GM23338 (cell line): ENCODE measurements at regions not wholly inside any gene's neighbourhood (a gene's known extent, or its start where the extent isn't known, plus 50 kb on each side); places are given as distances from the start of the nearest gene placed in this dataset.

ENCODE experiments used
- ATAC-seq: fragments of 200-7000 bp; cut with Tn5 transposase; 3 replicates; pipeline ENCODE4 v1.9.1; 2020
- DNase-seq: peaks from one replicate; pipeline ENCODE4 v3.0.0-alpha.2; 2015; ENCODE audit warnings: low spot score
- H2AFZ ChIP-seq: fragments of 200-600 bp; sonication (generic); 2 replicates; pipeline ENCODE4 v1.8.0; 2016; ENCODE audit warnings: antibody characterized with exemption, mild to moderate bottlenecking, moderate library complexity
- H3F3A ChIP-seq: fragments of 200-600 bp; sonication (generic); replicated peaks from 2 replicates; pipeline ENCODE4 v1.8.0; 2017; ENCODE audit warnings: antibody characterized with exemption, mixed run types, low read depth
- H3K27ac ChIP-seq: fragments of 200-600 bp; sonication (generic); 2 replicates; pipeline ENCODE4 v1.6.1; 2016; ENCODE audit warnings: low read depth
- H3K27me3 ChIP-seq: fragments of 200-600 bp; sonication (generic); 2 replicates; pipeline ENCODE4 v1.8.0; 2016; ENCODE audit warnings: mild to moderate bottlenecking, mixed run types, moderate library complexity; ENCODE audit not compliant: insufficient read depth
- H3K36me3 ChIP-seq: fragments of 200-600 bp; sonication (generic); 2 replicates; pipeline ENCODE4 v1.8.0; 2016; ENCODE audit warnings: mild to moderate bottlenecking; ENCODE audit not compliant: insufficient read depth
- H3K4me1 ChIP-seq: fragments of 200-600 bp; sonication (generic); 2 replicates; pipeline ENCODE4 v1.8.0; 2016; ENCODE audit warnings: mild to moderate bottlenecking, moderate library complexity; ENCODE audit not compliant: insufficient read depth
- H3K4me2 ChIP-seq: fragments of 200-600 bp; sonication (generic); 2 replicates; pipeline ENCODE4 v1.7.1; 2017; ENCODE audit warnings: mixed run types
- H3K4me3 ChIP-seq: fragments of 200-600 bp; sonication (generic); 2 replicates; pipeline ENCODE4 v1.6.1; 2016; ENCODE audit warnings: mixed run types
- H3K79me2 ChIP-seq: fragments of 200-600 bp; sonication (generic); replicated peaks from 2 replicates; pipeline ENCODE4 v1.8.0; 2017; ENCODE audit warnings: mild to moderate bottlenecking; ENCODE audit not compliant: insufficient read depth
- H3K9me2 ChIP-seq: fragments of 200-600 bp; sonication (generic); 2 replicates; pipeline ENCODE4 v1.8.0; 2017; ENCODE audit not compliant: insufficient read depth
- H4K20me1 ChIP-seq: fragments of 200-600 bp; sonication (generic); replicated peaks from 2 replicates; pipeline ENCODE4 v1.8.0; 2017; ENCODE audit warnings: mild to moderate bottlenecking; ENCODE audit not compliant: insufficient read depth
- H3K27ac Mint-ChIP-seq: 2 replicates; pipeline ENCODE4 v1.8.0; 2020; ENCODE audit warnings: inconsistent platforms, mild to moderate bottlenecking, moderate library complexity, mixed read lengths
- H3K27me3 Mint-ChIP-seq: 3 replicates; pipeline ENCODE4 v1.8.0; 2022; ENCODE audit warnings: low read depth, mild to moderate bottlenecking, moderate library complexity, mixed read lengths, inconsistent platforms; ENCODE audit not compliant: insufficient read depth, poor library complexity
- H3K36me3 Mint-ChIP-seq: 3 replicates; pipeline ENCODE4 v1.8.0; 2021; ENCODE audit warnings: low read depth, mild to moderate bottlenecking, inconsistent platforms, moderate library complexity, mixed read lengths
- H3K4me1 Mint-ChIP-seq: 3 replicates; pipeline ENCODE4 v1.8.0; 2020; ENCODE audit warnings: mild to moderate bottlenecking, inconsistent platforms, mixed read lengths
- H3K4me3 Mint-ChIP-seq: 3 replicates; pipeline ENCODE4 v1.8.0; 2021; ENCODE audit warnings: moderate library complexity, mild to moderate bottlenecking, inconsistent platforms, mixed read lengths
- H3K9me3 Mint-ChIP-seq: 3 replicates; pipeline ENCODE4 v1.8.0; 2020; ENCODE audit warnings: moderate library complexity, mild to moderate bottlenecking, inconsistent platforms, mixed read lengths
- CREB1 ChIP-seq: fragments of 250-450 bp; sonication (Bioruptor Pico); IDR thresholded peaks from 2 replicates; pipeline ENCODE4 v1.5.0; 2020; ENCODE audit warnings: low read depth, mild to moderate bottlenecking, moderate library complexity
- CTCF ChIP-seq, 2 experiments: fragments of 200-600 bp in 1 of 2; sonication (generic) in 1 of 2; conservative IDR thresholded peaks; 2 replicates each; pipeline versions ENCODE4 v1.5.1 to v1.6.1; 2016 to 2017; ENCODE audit warnings: antibody characterized with exemption in 2 of 2, low read depth in 2 of 2, mild to moderate bottlenecking in 2 of 2, moderate library complexity in 1 of 2
- ETS1 ChIP-seq: IDR thresholded peaks from 2 replicates; pipeline ENCODE4 v1.6.1; 2016; ENCODE audit warnings: antibody characterized with exemption
- EZH2 ChIP-seq: fragments of 200-600 bp; sonication (generic); IDR thresholded peaks from one replicate; pipeline ENCODE4 v1.8.0; 2017; ENCODE audit warnings: antibody characterized with exemption, mild to moderate bottlenecking, low read depth; ENCODE audit not compliant: unreplicated experiment
- EZH2phosphoT487 ChIP-seq: fragments of 200-600 bp; sonication (generic); IDR thresholded peaks from one replicate; pipeline ENCODE4 v1.8.1; 2018; ENCODE audit warnings: antibody characterized with exemption; ENCODE audit not compliant: unreplicated experiment
- JUNB ChIP-seq: IDR thresholded peaks from one replicate; pipeline ENCODE4 v1.6.1; 2016; ENCODE audit warnings: antibody characterized with exemption; ENCODE audit not compliant: unreplicated experiment
- NANOG ChIP-seq: IDR thresholded peaks from 2 replicates; pipeline ENCODE4 v1.6.1; 2016; ENCODE audit warnings: antibody characterized with exemption, borderline replicate concordance
- POLR2AphosphoS5 ChIP-seq: IDR thresholded peaks from 2 replicates; pipeline ENCODE4 v1.6.1; 2016; ENCODE audit warnings: antibody characterized with exemption, low read depth
- REST ChIP-seq: IDR thresholded peaks from one replicate; pipeline ENCODE4 v1.6.1; 2018; ENCODE audit warnings: antibody characterized with exemption; ENCODE audit not compliant: unreplicated experiment
- STAT1 ChIP-seq: IDR thresholded peaks from one replicate; pipeline ENCODE4 v1.6.1; 2016; ENCODE audit warnings: antibody characterized with exemption; ENCODE audit not compliant: unreplicated experiment
- ZNF114 ChIP-seq: fragments of 250-450 bp; sonication (Bioruptor Pico); IDR thresholded peaks from 2 replicates; pipeline ENCODE4 v1.5.0; 2020; ENCODE audit warnings: mild to moderate bottlenecking, moderate library complexity
- ZNF331 ChIP-seq: fragments of 250-450 bp; sonication (Bioruptor Pico); IDR thresholded peaks from 2 replicates; pipeline ENCODE4 v1.5.0; 2020; ENCODE audit warnings: low read depth, mild to moderate bottlenecking, moderate library complexity
- ZNF462 ChIP-seq: fragments of 250-450 bp; sonication (Bioruptor Pico); IDR thresholded peaks from 2 replicates; pipeline ENCODE4 v1.5.0; 2020; ENCODE audit warnings: mild to moderate bottlenecking, moderate library complexity

- no peaks in the 10 kb centered on the region; the same call in 2 of the 3 replicates for H3K9me3 Mint-ChIP-seq
- no peak overlapping the region for H3K4me3 ChIP-seq
- H3K9me2 ChIP-seq, result no peaks in the 10 kb centered on the region; the same call in 1 of the 2 replicates
- no peak overlapping the region for H3K4me2 ChIP-seq
- ATAC-seq, result no peak
- no peaks in the 10 kb centered on the region for H3K4me1 Mint-ChIP-seq
- no peak overlapping the region for H3K27ac ChIP-seq
- H3F3A ChIP-seq, result no peaks in the 10 kb centered on the region
- H2AFZ ChIP-seq, result no peak overlapping the region
- no peaks in the 10 kb centered on the region for H4K20me1 ChIP-seq
- H3K79me2 ChIP-seq, result no peaks in the 10 kb centered on the region
- H3K27me3 Mint-ChIP-seq, result no peaks in the 10 kb centered on the region
- no peak for TF ChIP-seq CREB1 (CRISPR knock-in tag)
- TF ChIP-seq ZNF331 (CRISPR knock-in tag), result no peak
- TF ChIP-seq STAT1, result no peak
- no peak for TF ChIP-seq EZH2
- TF ChIP-seq POLR2AphosphoS5, result no peak
- TF ChIP-seq REST, result no peak
- TF ChIP-seq NANOG, result no peak
- no peak for TF ChIP-seq CTCF (conservative IDR thresholded peaks at IDR 0.05; ENCODE audit: low read depth in 2 of 2)
- no peak for TF ChIP-seq JUNB
- TF ChIP-seq ZNF114, result no peak
- TF ChIP-seq ZNF462 (CRISPR knock-in tag), result no peak
- TF ChIP-seq EZH2phosphoT487, result no peak
- TF ChIP-seq ETS1, result no peak
- no peak overlapping the region for H3K27ac Mint-ChIP-seq
- no peaks in the 10 kb centered on the region for H3K4me1 ChIP-seq
- H3K4me3 Mint-ChIP-seq, result no peak overlapping the region
- DNase-seq, result no peak
- H3K27me3 ChIP-seq, result no peaks in the 10 kb centered on the region
- no peaks in the 10 kb centered on the region for H3K36me3 ChIP-seq
- no peaks in the 10 kb centered on the region for H3K36me3 Mint-ChIP-seq
These were observed 140.3 kb upstream of the MCHR2 start for GRCh38 chr6:100134297-100134696.
